SU-DHL-6 (cell line): ENCODE measurements at regions not wholly inside any gene's neighbourhood (a gene's known extent, or its start where the extent isn't known, plus 50 kb on each side); places are given as distances from the start of the nearest gene placed in this dataset.

ENCODE experiments used
- CTCF ChIP-seq: fragments of 200-600 bp; sonication (generic); IDR thresholded peaks from one replicate; pipeline ENCODE4 v1.5.1; 2017; ENCODE audit warnings: antibody characterized with exemption, mild to moderate bottlenecking, low read length, moderate library complexity; ENCODE audit not compliant: insufficient read depth, poor library complexity, severe bottlenecking
- EZH2phosphoT487 ChIP-seq: fragments of 200-600 bp; sonication (generic), shearing (Covaris generic); conservative IDR thresholded peaks from 2 replicates; pipeline ENCODE4 v1.6.1; 2018; ENCODE audit warnings: mild to moderate bottlenecking, antibody characterized with exemption, low read length, moderate library complexity, mixed read lengths

GRCh38 chr1:30512914-30513265, 210.5 kb downstream of the MATN1 start:
- no peak for TF ChIP-seq CTCF
- TF ChIP-seq EZH2phosphoT487, result no peak
